Panc1 (cell line): ENCODE measurements at regions not wholly inside any gene's neighbourhood (a gene's known extent, or its start where the extent isn't known, plus 50 kb on each side); places are given as distances from the start of the nearest gene placed in this dataset.

ENCODE experiments used
- ATAC-seq: fragments of 200-7000 bp; cut with Tn5 transposase; 2 replicates; pipeline ENCODE4 v1.9.1; 2020; ENCODE audit warnings: mild to moderate bottlenecking, moderate library complexity
- BruUV-seq: library from RNA; stranded (reverse); fragments of 400-500 nt; replicated peaks from 2 replicates; lab custom pipeline; 2021; lab: Mats Ljungman, UMichigan
- CTCF ChIA-PET: fragments of 300-600 bp; sonication (Branson Sonifier 250); formaldehyde crosslinking; loops from one replicate; lab custom pipeline; 2022; ENCODE audit warnings: antibody characterized with exemption; lab: Charles Lee
- POLR2A ChIA-PET: fragments of 300-600 bp; sonication (Branson Sonifier 250); formaldehyde crosslinking; loops from one replicate; lab custom pipeline; 2022; ENCODE audit warnings: antibody characterized with exemption; lab: Charles Lee
- DNase-seq: peaks from one replicate; pipeline ENCODE4 v3.0.0-alpha.2; 2010; ENCODE audit warnings: low read depth, low spot score
- H3K27ac ChIP-seq: 2 replicates; pipeline ENCODE4 v1.5.1; 2011; ENCODE audit warnings: mild to moderate bottlenecking, low read length, inconsistent platforms
- H3K27me3 ChIP-seq: fragments of 200-500 bp; sonication (Bioruptor generic); 2 replicates; pipeline ENCODE4 v1.6.0; 2014; ENCODE audit warnings: low read length, inconsistent platforms; ENCODE audit not compliant: control insufficient read depth, insufficient read depth
- H3K36me3 ChIP-seq: fragments of 200-500 bp; sonication (Bioruptor generic); 2 replicates; pipeline ENCODE4 v1.5.1; 2014; ENCODE audit warnings: inconsistent platforms, mild to moderate bottlenecking, low read length, moderate library complexity; ENCODE audit not compliant: control insufficient read depth, insufficient read depth
- H3K4me1 ChIP-seq: 2 replicates; pipeline ENCODE4 v1.5.1; 2011; ENCODE audit warnings: inconsistent platforms, mild to moderate bottlenecking, low read length, moderate library complexity; ENCODE audit not compliant: control insufficient read depth, insufficient read depth
- H3K4me3 ChIP-seq, 2 experiments: 2 replicates each; pipeline ENCODE4 v1.5.1; 2011 to 2012; ENCODE audit warnings: low read depth in 2 of 2, low read length in 2 of 2, mild to moderate bottlenecking in 2 of 2, inconsistent platforms in 1 of 2, moderate library complexity in 1 of 2
- H3K9me3 ChIP-seq: fragments of 200-500 bp; sonication (Bioruptor generic); 2 replicates; pipeline ENCODE4 v1.5.1; 2014; ENCODE audit warnings: low read depth, mild to moderate bottlenecking, inconsistent platforms, low read length, moderate library complexity; ENCODE audit not compliant: control insufficient read depth, insufficient read depth
- POLR2AphosphoS5 ChIP-seq: IDR thresholded peaks from 2 replicates; pipeline ENCODE4 v1.6.1; 2012; ENCODE audit warnings: mild to moderate bottlenecking, low read depth, low read length, moderate library complexity
- SIN3A ChIP-seq: IDR thresholded peaks from 2 replicates; pipeline ENCODE4 v1.6.1; 2012; ENCODE audit warnings: low read depth, mild to moderate bottlenecking, low read length, moderate library complexity, borderline replicate concordance; ENCODE audit not compliant: insufficient read depth
- TCF7L2 ChIP-seq: IDR thresholded peaks from 2 replicates; pipeline ENCODE4 v1.6.1; 2011; ENCODE audit warnings: mild to moderate bottlenecking, low read depth, low read length, inconsistent platforms
- in situ Hi-C: cut with HindIII; loops from 2 replicates; pipeline ENCODE4 v1.10.0; 2016; ENCODE audit warnings: low sequenced_read_pairs, low pct_unique_long_range_greater_than_20kb
- intact Hi-C: fragments of 100-400 bp; cut with micrococcal nuclease; formaldehyde crosslinking; loops from one replicate; pipeline ENCODE4 v1.10.0; 2022; ENCODE audit not compliant: unreplicated experiment
- TF ChIP-seq, protein P1 (sequence below), 2 experiments: IDR thresholded peaks; 2 replicates each; pipeline ENCODE4 v1.6.1; 2011 to 2012; ENCODE audit warnings: low read depth in 2 of 2, control low read depth in 1 of 2, low read length in 1 of 2, mild to moderate bottlenecking in 1 of 2, moderate library complexity in 1 of 2; ENCODE audit not compliant: insufficient read depth in 1 of 2
- TF ChIP-seq, protein P2 (sequence below): fragments of 450-650 bp; IDR thresholded peaks from 2 replicates; pipeline ENCODE4 v1.5.1; 2017; ENCODE audit warnings: mild to moderate bottlenecking

DNA sequence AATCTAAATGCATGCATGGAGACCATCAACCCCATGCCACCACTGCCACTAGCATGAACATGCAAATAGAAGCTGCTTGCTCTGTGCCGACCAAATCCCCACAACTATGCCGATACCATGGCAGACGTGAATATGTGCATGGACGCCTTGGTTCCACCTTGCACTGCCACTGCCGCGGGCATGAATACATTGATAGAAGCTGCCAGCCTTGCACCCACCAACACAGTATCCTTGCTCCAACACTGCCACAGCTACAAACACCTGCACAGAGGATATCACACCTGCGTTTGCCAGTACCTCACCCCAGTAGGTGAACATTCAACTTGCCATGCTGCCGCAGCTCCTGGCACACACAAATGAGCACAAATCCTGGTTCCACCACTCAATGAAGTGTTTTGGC lies 527.4 kb upstream of the REG3G start:
- TF ChIP-seq POLR2AphosphoS5 (no peak), SIN3A (no peak), TCF7L2 (no peak)
- TF ChIP-seq, protein P1, sequence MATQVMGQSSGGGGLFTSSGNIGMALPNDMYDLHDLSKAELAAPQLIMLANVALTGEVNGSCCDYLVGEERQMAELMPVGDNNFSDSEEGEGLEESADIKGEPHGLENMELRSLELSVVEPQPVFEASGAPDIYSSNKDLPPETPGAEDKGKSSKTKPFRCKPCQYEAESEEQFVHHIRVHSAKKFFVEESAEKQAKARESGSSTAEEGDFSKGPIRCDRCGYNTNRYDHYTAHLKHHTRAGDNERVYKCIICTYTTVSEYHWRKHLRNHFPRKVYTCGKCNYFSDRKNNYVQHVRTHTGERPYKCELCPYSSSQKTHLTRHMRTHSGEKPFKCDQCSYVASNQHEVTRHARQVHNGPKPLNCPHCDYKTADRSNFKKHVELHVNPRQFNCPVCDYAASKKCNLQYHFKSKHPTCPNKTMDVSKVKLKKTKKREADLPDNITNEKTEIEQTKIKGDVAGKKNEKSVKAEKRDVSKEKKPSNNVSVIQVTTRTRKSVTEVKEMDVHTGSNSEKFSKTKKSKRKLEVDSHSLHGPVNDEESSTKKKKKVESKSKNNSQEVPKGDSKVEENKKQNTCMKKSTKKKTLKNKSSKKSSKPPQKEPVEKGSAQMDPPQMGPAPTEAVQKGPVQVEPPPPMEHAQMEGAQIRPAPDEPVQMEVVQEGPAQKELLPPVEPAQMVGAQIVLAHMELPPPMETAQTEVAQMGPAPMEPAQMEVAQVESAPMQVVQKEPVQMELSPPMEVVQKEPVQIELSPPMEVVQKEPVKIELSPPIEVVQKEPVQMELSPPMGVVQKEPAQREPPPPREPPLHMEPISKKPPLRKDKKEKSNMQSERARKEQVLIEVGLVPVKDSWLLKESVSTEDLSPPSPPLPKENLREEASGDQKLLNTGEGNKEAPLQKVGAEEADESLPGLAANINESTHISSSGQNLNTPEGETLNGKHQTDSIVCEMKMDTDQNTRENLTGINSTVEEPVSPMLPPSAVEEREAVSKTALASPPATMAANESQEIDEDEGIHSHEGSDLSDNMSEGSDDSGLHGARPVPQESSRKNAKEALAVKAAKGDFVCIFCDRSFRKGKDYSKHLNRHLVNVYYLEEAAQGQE (IDR thresholded peaks at IDR 0.05; ENCODE audit: insufficient read depth in 1 of 2, low read depth in 2 of 2, low read length in 1 of 2) = no peak
- TF ChIP-seq, protein P2, sequence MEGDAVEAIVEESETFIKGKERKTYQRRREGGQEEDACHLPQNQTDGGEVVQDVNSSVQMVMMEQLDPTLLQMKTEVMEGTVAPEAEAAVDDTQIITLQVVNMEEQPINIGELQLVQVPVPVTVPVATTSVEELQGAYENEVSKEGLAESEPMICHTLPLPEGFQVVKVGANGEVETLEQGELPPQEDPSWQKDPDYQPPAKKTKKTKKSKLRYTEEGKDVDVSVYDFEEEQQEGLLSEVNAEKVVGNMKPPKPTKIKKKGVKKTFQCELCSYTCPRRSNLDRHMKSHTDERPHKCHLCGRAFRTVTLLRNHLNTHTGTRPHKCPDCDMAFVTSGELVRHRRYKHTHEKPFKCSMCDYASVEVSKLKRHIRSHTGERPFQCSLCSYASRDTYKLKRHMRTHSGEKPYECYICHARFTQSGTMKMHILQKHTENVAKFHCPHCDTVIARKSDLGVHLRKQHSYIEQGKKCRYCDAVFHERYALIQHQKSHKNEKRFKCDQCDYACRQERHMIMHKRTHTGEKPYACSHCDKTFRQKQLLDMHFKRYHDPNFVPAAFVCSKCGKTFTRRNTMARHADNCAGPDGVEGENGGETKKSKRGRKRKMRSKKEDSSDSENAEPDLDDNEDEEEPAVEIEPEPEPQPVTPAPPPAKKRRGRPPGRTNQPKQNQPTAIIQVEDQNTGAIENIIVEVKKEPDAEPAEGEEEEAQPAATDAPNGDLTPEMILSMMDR = no peak
- no peaks in the 10 kb centered on the region for H3K4me1 ChIP-seq
- no peak overlapping the region for H3K27ac ChIP-seq
- ATAC-seq (no peak), DNase-seq (no peak)
- CTCF ChIA-PET = no interaction called here
- POLR2A ChIA-PET = no interaction called here
- intact Hi-C loops (no loop called here), in situ Hi-C loops (no loop called here)
- no peaks in the 10 kb centered on the region for H3K36me3 ChIP-seq
- H3K27me3 ChIP-seq = no peaks in the 10 kb centered on the region
- no TSS peak for BruUV-seq
- H3K9me3 ChIP-seq = no peaks in the 10 kb centered on the region
- no peak overlapping the region for H3K4me3 ChIP-seq

- no TSS peak for BruUV-seq
- Histone ChIP-seq H3K27ac (no peak overlapping the region), H3K4me1 (no peaks in the 10 kb centered on the region), H3K9me3 (no peaks in the 10 kb centered on the region), H3K4me3 (no peak overlapping the region), H3K27me3 (no peaks in the 10 kb centered on the region), H3K36me3 (no peaks in the 10 kb centered on the region)
- ChIA-PET POLR2A (no interaction called here), CTCF (no interaction called here)
- in situ Hi-C loops (no loop called here), intact Hi-C loops (no loop called here)
- DNase-seq = no peak
- no peak for ATAC-seq
- TF ChIP-seq, protein P2 = no peak
- TF ChIP-seq POLR2AphosphoS5 = no peak
- TF ChIP-seq, protein P1 (IDR thresholded peaks at IDR 0.05; ENCODE audit: insufficient read depth in 1 of 2, low read depth in 2 of 2, low read length in 1 of 2) = no peak
- TF ChIP-seq TCF7L2 = no peak
- TF ChIP-seq SIN3A = no peak
These were observed 519.2 kb upstream of the REG3G start for GRCh38 chr2:78506301-78506700.
